ENCODE measurements at regions not wholly inside any gene's neighbourhood (a gene's known extent, or its start where the extent isn't known, plus 50 kb on each side); places are given as distances from the start of the nearest gene placed in this dataset.
A peak's percentile ranks its signal among the peaks of the same experiment; 100 is the strongest.

DNA sequence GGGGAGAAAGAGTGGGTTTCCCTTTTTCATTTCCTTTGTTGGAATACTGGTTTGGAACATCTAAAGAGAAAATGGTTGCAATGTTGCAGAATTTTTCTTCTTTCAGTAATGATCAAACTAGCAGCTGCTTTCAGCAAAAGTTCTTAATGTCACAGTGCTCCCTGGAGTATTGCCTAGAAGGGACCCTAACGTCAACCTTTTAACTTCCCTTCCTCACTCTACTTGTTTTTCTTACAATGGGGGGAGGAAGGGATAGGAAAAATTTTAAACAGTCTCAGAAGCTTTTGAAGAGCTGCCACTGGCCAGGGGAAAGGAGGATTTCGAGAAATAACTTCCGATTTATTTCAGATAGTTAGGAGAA is 521.8 kb downstream of the MED13L start:
- Histone ChIP-seq H3K4me3 (replicated peaks in 1 of 4; ENCODE audit: control extremely low read depth in 1 of 4, insufficient read depth in 1 of 4, low read depth in 3 of 4, low read length in 4 of 4) (peak overlapping the region in 3 of 4 experiments; percentile 28 to 47 (median 46)), H2AFZ (ENCODE audit: low read length) (peak overlapping the region; percentile 52), H3K4me2 (ENCODE audit: extremely low read depth, insufficient read depth, low read length) (peak overlapping the region; percentile 84), H3K4me1 (ENCODE audit: control insufficient read depth, extremely low read depth, insufficient read depth, low read length) (no peaks in the 10 kb centered on the region), H3K36me3 (ENCODE audit: control insufficient read depth, insufficient read depth, low read length) (no peaks in the 10 kb centered on the region), H3K9ac (ENCODE audit: insufficient read depth, low read length) (peak overlapping the region; percentile 13), H3K27me3 (ENCODE audit: control insufficient read depth, insufficient read depth, low read length) (no peaks in the 10 kb centered on the region), H4K20me1 (ENCODE audit: control insufficient read depth, extremely low read depth, insufficient read depth, low read length) (no peaks in the 10 kb centered on the region), H3K27ac (ENCODE audit: insufficient read depth, low read length) (peak overlapping the region; percentile 71), H3K9me3 (ENCODE audit: control insufficient read depth, insufficient read depth, low read depth, low read length) (no peaks in the 10 kb centered on the region), H3K79me2 (ENCODE audit: control insufficient read depth, insufficient read depth, low read length) (no peaks in the 10 kb centered on the region)
- DNase-seq (ENCODE audit: low read depth in 2 of 2): no peak
- TF ChIP-seq EZH2 (IDR thresholded peaks at IDR 0.05; ENCODE audit: low read length, missing control alignments) (no peak), CTCF (conservative IDR thresholded peaks at IDR 0.05 in 1 of 2, IDR thresholded peaks at IDR 0.05 in 1 of 2; ENCODE audit: low read depth in 1 of 2, low read length in 2 of 2) (no peak)

DNA sequence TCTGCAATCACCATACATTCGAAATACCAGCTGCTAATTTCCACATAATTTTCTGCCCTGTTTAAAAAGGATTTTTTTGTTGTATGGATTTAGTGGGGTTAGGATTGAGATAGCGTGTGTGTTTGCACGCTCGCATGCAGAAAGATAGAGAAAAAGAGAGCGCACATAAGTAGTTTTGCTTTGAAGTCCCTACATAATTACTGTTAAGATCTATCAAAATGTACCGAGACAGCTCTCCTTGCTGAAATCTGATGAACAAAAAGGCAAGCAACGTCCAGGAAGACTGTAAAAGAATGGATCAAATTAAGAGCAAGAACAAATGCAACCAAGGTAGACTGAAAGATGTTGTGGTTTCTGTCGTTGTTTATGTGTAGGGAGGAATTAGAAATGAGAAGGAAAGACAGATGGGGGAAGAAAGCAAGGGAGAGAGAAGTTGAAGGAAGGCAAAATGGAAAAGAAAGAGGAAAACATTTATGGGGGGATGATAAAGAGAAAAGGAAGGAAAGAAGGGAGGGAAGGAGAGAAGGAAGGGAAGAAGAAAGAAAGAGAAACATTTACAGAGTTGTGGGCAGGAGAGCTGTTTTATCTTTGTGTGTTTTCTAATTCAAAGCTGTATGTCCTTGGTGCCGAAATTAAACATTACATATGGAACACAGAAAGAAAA is 522.3 kb downstream of the MED13L start:
- Histone ChIP-seq H3K9me3 (ENCODE audit: control insufficient read depth, insufficient read depth, low read depth, low read length) (no peaks in the 10 kb centered on the region), H3K9ac (ENCODE audit: insufficient read depth, low read length) (no peak overlapping the region), H3K4me1 (ENCODE audit: control insufficient read depth, extremely low read depth, insufficient read depth, low read length) (no peaks in the 10 kb centered on the region), H3K79me2 (ENCODE audit: control insufficient read depth, insufficient read depth, low read length) (no peaks in the 10 kb centered on the region), H3K27ac (ENCODE audit: insufficient read depth, low read length) (peak overlapping the region; percentile 71), H2AFZ (ENCODE audit: low read length) (peak overlapping the region; percentile 52), H3K4me3 (replicated peaks in 1 of 4; ENCODE audit: control extremely low read depth in 1 of 4, insufficient read depth in 1 of 4, low read depth in 3 of 4, low read length in 4 of 4) (peak overlapping the region; percentile 8 to 47 (median 37)), H3K4me2 (ENCODE audit: extremely low read depth, insufficient read depth, low read length) (peak overlapping the region; percentile 84), H3K36me3 (ENCODE audit: control insufficient read depth, insufficient read depth, low read length) (no peaks in the 10 kb centered on the region), H3K27me3 (ENCODE audit: control insufficient read depth, insufficient read depth, low read length) (no peaks in the 10 kb centered on the region), H4K20me1 (ENCODE audit: control insufficient read depth, extremely low read depth, insufficient read depth, low read length) (no peaks in the 10 kb centered on the region)
- no peak for DNase-seq (ENCODE audit: low read depth in 2 of 2)
- TF ChIP-seq EZH2 (IDR thresholded peaks at IDR 0.05; ENCODE audit: low read length, missing control alignments): no peak
- TF ChIP-seq CTCF (conservative IDR thresholded peaks at IDR 0.05 in 1 of 2, IDR thresholded peaks at IDR 0.05 in 1 of 2; ENCODE audit: low read depth in 1 of 2, low read length in 2 of 2): no peak

DNA sequence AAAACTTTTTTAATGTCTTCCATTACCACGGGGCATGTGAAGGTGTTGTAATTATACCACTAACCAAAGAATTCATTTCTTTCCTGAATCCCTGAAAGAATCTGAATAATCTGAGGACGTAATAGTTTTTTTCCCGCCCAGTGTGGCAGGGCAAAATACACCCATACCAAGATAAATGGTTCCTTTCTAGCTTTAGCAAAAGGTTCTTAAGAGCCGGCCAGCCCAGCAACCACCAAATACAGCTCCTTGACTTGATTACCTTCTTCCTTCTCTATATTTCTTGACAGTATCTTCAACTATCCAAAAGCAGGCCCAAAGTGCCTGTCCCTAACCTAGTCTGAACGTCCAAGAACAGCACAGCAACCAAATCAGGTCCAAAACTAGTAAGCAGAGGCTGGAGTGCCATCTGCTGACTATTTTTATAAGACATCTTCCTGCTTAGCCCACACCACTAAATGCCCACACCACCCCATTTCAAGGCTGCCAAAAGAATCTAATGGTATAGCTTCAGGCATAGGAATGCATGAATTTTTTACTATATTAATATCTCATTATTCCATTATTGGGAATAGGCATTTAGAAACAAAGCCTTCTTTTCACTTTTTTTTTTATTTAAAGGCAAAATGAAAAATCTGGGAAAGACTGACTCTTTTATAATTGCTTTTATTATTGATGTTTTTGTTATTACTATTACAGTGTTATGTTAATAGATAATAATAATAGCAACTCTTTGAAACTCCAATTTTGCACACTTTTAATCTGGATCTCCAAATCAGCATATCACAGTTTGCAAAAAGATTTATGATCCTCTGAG is 524.4 kb downstream of the MED13L start:
- no peak overlapping the region for H2AFZ ChIP-seq (ENCODE audit: low read length)
- peak; percentile 66 to 87 for DNase-seq (ENCODE audit: low read depth in 2 of 2)
- no peak overlapping the region for H3K27ac ChIP-seq (ENCODE audit: insufficient read depth, low read length)
- no peak for TF ChIP-seq EZH2 (IDR thresholded peaks at IDR 0.05; ENCODE audit: low read length, missing control alignments)
- peak; percentile 67 to 73 for TF ChIP-seq CTCF (conservative IDR thresholded peaks at IDR 0.05 in 1 of 2, IDR thresholded peaks at IDR 0.05 in 1 of 2; ENCODE audit: low read depth in 1 of 2, low read length in 2 of 2)
- no peak overlapping the region for H3K9ac ChIP-seq (ENCODE audit: insufficient read depth, low read length)
- H3K4me1 ChIP-seq (ENCODE audit: control insufficient read depth, extremely low read depth, insufficient read depth, low read length): no peaks in the 10 kb centered on the region
- no peaks in the 10 kb centered on the region for H3K79me2 ChIP-seq (ENCODE audit: control insufficient read depth, insufficient read depth, low read length)
- H3K36me3 ChIP-seq (ENCODE audit: control insufficient read depth, insufficient read depth, low read length): no peaks in the 10 kb centered on the region
- H4K20me1 ChIP-seq (ENCODE audit: control insufficient read depth, extremely low read depth, insufficient read depth, low read length): no peaks in the 10 kb centered on the region
- H3K4me3 ChIP-seq (replicated peaks in 1 of 4; ENCODE audit: control extremely low read depth in 1 of 4, insufficient read depth in 1 of 4, low read depth in 3 of 4, low read length in 4 of 4): no peak overlapping the region
- no peak overlapping the region for H3K4me2 ChIP-seq (ENCODE audit: extremely low read depth, insufficient read depth, low read length)
- H3K27me3 ChIP-seq (ENCODE audit: control insufficient read depth, insufficient read depth, low read length): no peaks in the 10 kb centered on the region
- no peaks in the 10 kb centered on the region for H3K9me3 ChIP-seq (ENCODE audit: control insufficient read depth, insufficient read depth, low read depth, low read length)

All from fibroblast of lung (primary cell).